Neuronal stem cell (in vitro differentiated cells): ENCODE measurements at regions not wholly inside any gene's neighbourhood (a gene's known extent, or its start where the extent isn't known, plus 50 kb on each side); places are given as distances from the start of the nearest gene placed in this dataset.

ENCODE experiments used
- DNase-seq: peaks from one replicate; pipeline ENCODE4 v3.0.0-alpha.2; 2013; ENCODE audit warnings: low spot score
- H2AFZ ChIP-seq: one replicate; pipeline ENCODE4 v1.6.1; 2013; ENCODE audit warnings: mild to moderate bottlenecking, low read length, inconsistent platforms
- H2AK5ac ChIP-seq: 2 replicates; pipeline ENCODE4 v1.6.1; 2013; ENCODE audit warnings: low read depth, mild to moderate bottlenecking, inconsistent platforms, low read length, moderate library complexity, mixed read lengths
- H2BK120ac ChIP-seq: 2 replicates; pipeline ENCODE4 v1.6.1; 2013; ENCODE audit warnings: low read depth, mild to moderate bottlenecking, inconsistent platforms, low read length, moderate library complexity, mixed read lengths
- H2BK12ac ChIP-seq: one replicate; pipeline ENCODE4 v1.6.1; 2013; ENCODE audit warnings: low read length, inconsistent platforms
- H2BK15ac ChIP-seq: 2 replicates; pipeline ENCODE4 v1.6.1; 2013; ENCODE audit warnings: mild to moderate bottlenecking, low read length, inconsistent platforms, mixed read lengths
- H2BK5ac ChIP-seq: one replicate; pipeline ENCODE4 v1.6.1; 2013; ENCODE audit warnings: inconsistent platforms, mild to moderate bottlenecking, low read length, moderate library complexity
- H3K14ac ChIP-seq: one replicate; pipeline ENCODE4 v1.6.1; 2013; ENCODE audit warnings: low read length, inconsistent platforms
- H3K18ac ChIP-seq: 2 replicates; pipeline ENCODE4 v1.6.1; 2013; ENCODE audit warnings: low read length, inconsistent platforms
- H3K23ac ChIP-seq: 2 replicates; pipeline ENCODE4 v1.6.1; 2013; ENCODE audit warnings: low read depth, mild to moderate bottlenecking, mixed read lengths, low read length, inconsistent platforms; ENCODE audit not compliant: poor library complexity
- H3K27ac ChIP-seq: replicated peaks from 3 replicates; pipeline ENCODE4 v1.5.1; 2013; ENCODE audit warnings: low read length, inconsistent platforms
- H3K27me3 ChIP-seq, 3 experiments: 2 replicates each; pipeline ENCODE4 v1.6.1; 2013; ENCODE audit warnings: low read length in 3 of 3, mild to moderate bottlenecking in 2 of 3, inconsistent platforms in 1 of 3, low read depth in 1 of 3, mixed read lengths in 1 of 3, moderate library complexity in 1 of 3; ENCODE audit not compliant: control insufficient read depth in 3 of 3, insufficient read depth in 3 of 3
- H3K36me3 ChIP-seq, 2 donors: replicated peaks in 1 of 2; 2 replicates each; pipeline ENCODE4 v1.6.1; 2013; ENCODE audit warnings: low read length in 2 of 2; ENCODE audit not compliant: control insufficient read depth in 2 of 2, insufficient read depth in 2 of 2
- H3K4ac ChIP-seq: 2 replicates; pipeline ENCODE4 v1.6.1; 2013; ENCODE audit warnings: inconsistent platforms, mild to moderate bottlenecking, low read length, moderate library complexity
- H3K4me1 ChIP-seq, 2 donors: 1 replicate in 1 of 2; 2 replicates in 1 of 2; pipeline ENCODE4 v1.6.1; 2013; ENCODE audit warnings: low read length in 2 of 2, low read depth in 1 of 2; ENCODE audit not compliant: control insufficient read depth in 2 of 2, insufficient read depth in 1 of 2
- H3K4me2 ChIP-seq: one replicate; pipeline ENCODE4 v1.6.1; 2013; ENCODE audit warnings: mild to moderate bottlenecking, low read length, inconsistent platforms; ENCODE audit not compliant: insufficient read depth, poor library complexity, severe bottlenecking
- H3K4me3 ChIP-seq, 2 donors: 2 replicates each; pipeline ENCODE4 v1.5.1; 2013; ENCODE audit warnings: low read length in 2 of 2, mild to moderate bottlenecking in 2 of 2, inconsistent platforms in 1 of 2, moderate library complexity in 1 of 2
- H3K79me1 ChIP-seq: one replicate; pipeline ENCODE4 v1.6.1; 2013; ENCODE audit warnings: low read depth, mild to moderate bottlenecking, inconsistent platforms, low read length, moderate library complexity
- H3K9ac ChIP-seq: one replicate; pipeline ENCODE4 v1.6.1; 2013; ENCODE audit warnings: mild to moderate bottlenecking, low read depth, low read length, inconsistent platforms; ENCODE audit not compliant: poor library complexity
- H3K9me3 ChIP-seq, 2 donors: replicated peaks in 1 of 2; 2 replicates each; pipeline versions ENCODE3 to v1.6.1; 2013; ENCODE audit warnings: low read length in 2 of 2, mild to moderate bottlenecking in 2 of 2, inconsistent platforms in 1 of 2, low read depth in 1 of 2, mixed read lengths in 1 of 2, moderate library complexity in 1 of 2; ENCODE audit not compliant: control insufficient read depth in 2 of 2, insufficient read depth in 1 of 2
- H4K8ac ChIP-seq: one replicate; pipeline ENCODE4 v1.6.1; 2013; ENCODE audit warnings: low read depth, mild to moderate bottlenecking, inconsistent platforms, low read length, moderate library complexity
- H4K91ac ChIP-seq: one replicate; pipeline ENCODE4 v1.6.1; 2013; ENCODE audit warnings: low read length, low read depth, mild to moderate bottlenecking, inconsistent platforms; ENCODE audit not compliant: poor library complexity
- WGBS, 2 donors: extraction: QIAGEN DNeasy Blood & Tissue Kit; methylation state at CpG; one replicate each; pipeline ENCODE4 v1.1.7; 2013; ENCODE audit warnings: missing lambda C conversion rate in 2 of 2, mixed read lengths in 1 of 2; ENCODE audit not compliant: insufficient read length in 2 of 2, insufficient replicate concordance in 1 of 2; ENCODE audit errors: extremely low coverage in 2 of 2; 5-methylcytosine and 5-hydroxymethylcytosine counted together

DNA sequence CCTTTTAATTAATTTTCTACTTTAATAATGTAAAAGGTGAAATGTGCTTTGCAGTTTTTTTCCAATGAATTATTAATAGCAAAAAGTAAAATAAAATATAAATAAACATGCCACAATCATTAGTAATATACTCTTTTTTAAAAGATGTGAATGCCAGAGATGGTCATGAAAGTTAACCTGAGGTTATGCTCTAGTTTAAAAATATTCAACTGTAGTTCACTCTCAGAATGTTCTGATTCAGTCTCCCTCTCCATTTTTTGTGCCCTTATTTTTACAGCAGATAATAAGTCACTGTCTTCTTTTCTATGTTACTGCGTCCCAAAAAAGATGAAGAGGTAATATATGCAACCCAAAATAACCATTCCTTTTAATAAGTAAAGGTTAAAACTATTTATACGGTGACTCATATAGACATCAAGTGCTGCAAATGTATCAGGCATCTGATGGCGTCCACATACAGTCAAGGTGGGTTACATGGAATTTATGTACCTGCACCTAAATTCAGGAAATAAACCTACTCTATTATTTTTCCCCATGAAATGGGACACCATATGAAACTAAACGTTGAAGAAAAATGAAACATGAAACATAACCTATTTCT lies 153.6 kb upstream of the ZNF804A start:
- Histone ChIP-seq H3K23ac (no peak overlapping the region), H3K27me3 (no peaks in the 10 kb centered on the region), H3K4me1 (no peaks in the 10 kb centered on the region), H2BK12ac (no peak overlapping the region), H3K79me1 (no peaks in the 10 kb centered on the region), H3K18ac (no peak overlapping the region), H2BK15ac (no peak overlapping the region), H2BK5ac (no peak overlapping the region), H4K8ac (no peak overlapping the region), H3K36me3 (no peaks in the 10 kb centered on the region), H2AFZ (no peak overlapping the region), H3K14ac (no peak overlapping the region), H2BK120ac (no peak overlapping the region), H2AK5ac (no peak overlapping the region), H3K4me2 (no peak overlapping the region), H3K27ac (no peak overlapping the region), H3K4ac (no peak overlapping the region), H3K9me3 (no peaks in the 10 kb centered on the region), H4K91ac (no peak overlapping the region), H3K4me3 (no peak overlapping the region), H3K9ac (no peak overlapping the region)
- WGBS, 2 donors: no CpG with 5 or more reads among the region's 4 CpGs
- DNase-seq: no peak

DNA sequence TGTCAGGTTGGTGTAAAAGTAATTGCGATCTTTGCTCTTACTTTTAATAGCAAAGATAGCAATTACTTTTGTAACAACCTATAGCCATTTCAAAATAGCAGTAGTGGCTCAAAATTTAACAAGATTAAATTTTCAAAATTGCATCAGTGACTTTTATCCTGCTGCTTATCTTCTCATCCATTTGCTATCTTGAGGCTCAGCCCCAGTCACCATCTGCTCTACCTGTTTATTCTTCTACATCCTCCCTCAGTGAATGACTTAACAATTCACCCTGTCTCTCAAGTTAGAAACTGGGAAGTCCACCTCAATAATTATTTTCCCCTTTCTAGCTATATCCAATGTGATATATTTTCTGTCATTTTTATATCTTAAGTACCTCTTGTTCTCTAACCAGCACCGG lies 148.6 kb upstream of the ZNF804A start:
- no peaks in the 10 kb centered on the region for H3K4me1 ChIP-seq
- H2AK5ac ChIP-seq: no peak overlapping the region
- no peak for DNase-seq
- H3K23ac ChIP-seq: no peak overlapping the region
- WGBS, 2 donors: no CpG with 5 or more reads among the region's 2 CpGs
- H2BK120ac ChIP-seq: no peak overlapping the region
- H2AFZ ChIP-seq: peak overlapping the region; percentile 29
- H3K9me3 ChIP-seq: no peaks in the 10 kb centered on the region
- no peak overlapping the region for H2BK5ac ChIP-seq
- no peak overlapping the region for H3K18ac ChIP-seq
- H2BK12ac ChIP-seq: no peak overlapping the region
- no peaks in the 10 kb centered on the region for H3K36me3 ChIP-seq
- no peak overlapping the region for H4K91ac ChIP-seq
- no peak overlapping the region for H3K14ac ChIP-seq
- no peak overlapping the region for H3K4ac ChIP-seq
- no peak overlapping the region for H2BK15ac ChIP-seq
- H4K8ac ChIP-seq: no peak overlapping the region
- no peak overlapping the region for H3K4me2 ChIP-seq
- no peak overlapping the region for H3K9ac ChIP-seq
- no peaks in the 10 kb centered on the region for H3K79me1 ChIP-seq
- H3K27me3 ChIP-seq: no peaks in the 10 kb centered on the region
- no peak overlapping the region for H3K4me3 ChIP-seq
- H3K27ac ChIP-seq: no peak overlapping the region

DNA sequence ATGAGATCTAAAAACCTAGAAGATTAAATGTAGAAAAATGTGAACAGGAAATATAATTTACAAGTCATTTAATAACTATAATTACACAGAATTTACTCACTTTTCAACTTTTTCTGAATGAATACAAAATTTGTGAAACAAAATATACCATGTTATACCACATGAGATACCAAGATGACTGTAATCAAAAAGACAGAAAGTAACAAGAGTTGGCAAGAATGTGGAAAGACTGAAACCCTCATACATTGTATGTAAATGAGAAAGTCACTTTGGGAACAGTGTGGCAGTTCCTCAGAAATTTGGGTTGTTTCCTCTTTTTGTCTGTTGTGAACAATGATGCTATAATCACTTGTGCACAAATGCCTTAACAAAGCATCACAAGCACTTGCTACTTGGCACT lies 145.4 kb upstream of the ZNF804A start:
- no peak overlapping the region for H2BK15ac ChIP-seq
- H3K27ac ChIP-seq: no peak overlapping the region
- no peaks in the 10 kb centered on the region for H3K27me3 ChIP-seq
- no peak overlapping the region for H2AK5ac ChIP-seq
- no peak overlapping the region for H3K23ac ChIP-seq
- H2BK120ac ChIP-seq: no peak overlapping the region
- no peaks in the 10 kb centered on the region for H3K79me1 ChIP-seq
- H3K9me3 ChIP-seq: no peaks in the 10 kb centered on the region
- H4K91ac ChIP-seq: no peak overlapping the region
- H2BK5ac ChIP-seq: no peak overlapping the region
- H2BK12ac ChIP-seq: no peak overlapping the region
- DNase-seq: no peak
- no peak overlapping the region for H3K9ac ChIP-seq
- H3K36me3 ChIP-seq: no peaks in the 10 kb centered on the region
- no peak overlapping the region for H3K18ac ChIP-seq
- no peaks in the 10 kb centered on the region for H3K4me1 ChIP-seq
- no peak overlapping the region for H3K14ac ChIP-seq
- H3K4me3 ChIP-seq: no peak overlapping the region
- H3K4ac ChIP-seq: no peak overlapping the region
- H3K4me2 ChIP-seq: no peak overlapping the region
- H2AFZ ChIP-seq: no peak overlapping the region
- H4K8ac ChIP-seq: no peak overlapping the region

DNA sequence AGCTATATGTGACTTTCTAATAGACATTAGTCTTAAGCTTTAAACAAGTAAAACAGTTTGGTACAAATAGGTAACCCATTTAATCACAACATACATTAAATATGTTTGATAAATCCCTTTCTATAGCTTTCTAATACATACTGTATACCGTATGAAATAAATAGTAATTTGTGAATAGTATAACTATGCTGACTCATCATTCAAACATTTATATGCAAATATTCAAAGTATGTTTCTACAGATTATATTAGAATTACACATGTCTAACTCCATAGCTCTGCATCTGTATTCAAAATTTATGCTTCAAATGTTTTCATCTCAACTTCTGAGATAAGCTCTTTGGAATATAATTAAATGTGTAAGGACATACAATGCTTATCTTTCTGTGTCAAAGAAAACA lies 142.7 kb upstream of the ZNF804A start:
- no CpG with 5 or more reads among the region's 1 CpG for WGBS, 2 donors
- no peak overlapping the region for H4K8ac ChIP-seq

More for the DNA sequence above, 142.7 kb upstream of the ZNF804A start:
- Histone ChIP-seq H3K4me2 (no peak overlapping the region), H4K91ac (no peak overlapping the region), H2BK5ac (no peak overlapping the region), H3K27me3 (no peaks in the 10 kb centered on the region), H2BK15ac (no peak overlapping the region), H3K36me3 (no peaks in the 10 kb centered on the region), H3K79me1 (no peaks in the 10 kb centered on the region), H3K9ac (no peak overlapping the region), H3K14ac (no peak overlapping the region), H2AFZ (no peak overlapping the region), H2AK5ac (no peak overlapping the region), H3K9me3 (no peaks in the 10 kb centered on the region), H3K4me3 (no peak overlapping the region), H3K27ac (no peak overlapping the region), H3K4me1 (no peaks in the 10 kb centered on the region), H3K4ac (no peak overlapping the region), H3K18ac (no peak overlapping the region), H3K23ac (no peak overlapping the region), H2BK120ac (no peak overlapping the region), H2BK12ac (no peak overlapping the region)
- DNase-seq: no peak
